GM18502 (cell line): ENCODE measurements at regions not wholly inside any gene's neighbourhood (a gene's known extent, or its start where the extent isn't known, plus 50 kb on each side); places are given as distances from the start of the nearest gene placed in this dataset.
"Not testable (repeated sequence)": the region's sequence is repeated elsewhere in the genome, so short reads cannot be mapped to it uniquely, and the experiment has no call there.

ENCODE experiments used
- ATAC-seq: cut with Tn5 transposase; IDR thresholded peaks from one replicate; pipeline ENCODE4 v1.9.1; 2021; ENCODE audit warnings: mild to moderate bottlenecking; ENCODE audit not compliant: unreplicated experiment, poor library complexity

DNA sequence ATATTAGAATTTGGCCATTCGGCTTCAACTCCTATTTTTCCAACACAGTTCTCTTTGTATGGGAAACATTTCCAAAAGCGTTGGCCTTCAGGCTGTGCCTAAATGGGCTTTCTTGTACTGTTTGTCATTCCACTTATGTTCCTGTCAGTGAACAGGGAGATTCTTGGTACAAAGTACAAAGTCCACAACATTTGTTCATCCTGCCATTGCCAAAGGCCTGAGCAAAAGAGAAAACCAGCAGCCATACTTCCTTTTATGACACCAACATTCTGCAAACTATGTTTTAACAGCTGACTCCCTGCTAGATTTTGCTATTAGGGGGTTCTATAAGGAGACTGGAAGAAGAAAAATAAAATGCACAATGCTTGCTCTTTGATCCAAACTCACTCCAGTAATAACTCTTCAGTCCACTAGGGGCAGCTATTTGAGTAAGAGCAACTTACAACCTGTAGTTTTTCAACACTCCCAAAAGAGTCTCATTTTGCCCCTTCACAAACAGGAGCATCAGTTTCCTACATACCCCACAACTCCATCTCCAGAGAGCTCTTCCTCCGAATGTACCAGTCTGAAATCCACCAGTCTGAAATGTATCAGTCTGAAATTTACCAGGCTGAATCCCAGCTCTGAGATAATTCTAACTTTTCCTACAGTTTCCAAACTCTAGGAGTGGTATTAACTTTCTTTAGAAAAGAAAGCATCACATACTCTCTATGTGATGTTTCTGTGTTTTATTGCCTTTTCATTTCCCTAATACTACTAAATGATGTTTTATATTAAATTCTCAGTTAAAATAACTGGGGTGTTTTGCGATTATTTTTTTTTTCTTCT, 693.8 kb downstream of the DNAH5 start:
- no peak for ATAC-seq

DNA sequence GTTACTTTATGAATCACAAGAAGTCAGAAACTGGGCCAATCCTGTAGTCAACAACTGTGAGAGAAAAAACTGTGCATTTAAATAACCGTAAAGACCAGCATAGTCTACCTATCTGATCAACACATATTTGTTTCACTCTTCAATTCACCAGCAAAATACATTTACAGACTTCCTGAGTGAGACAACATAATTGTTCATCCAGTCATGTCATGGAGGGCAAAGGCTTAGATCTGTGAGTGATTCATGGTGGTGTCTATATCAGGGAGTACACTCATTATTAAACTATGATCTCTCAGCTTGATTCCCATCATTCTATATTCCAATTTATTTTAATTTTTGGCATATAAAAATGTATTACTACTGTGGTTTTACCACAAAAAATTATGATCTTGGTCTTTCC, 694.6 kb downstream of the DNAH5 start:
- no peak for ATAC-seq

DNA sequence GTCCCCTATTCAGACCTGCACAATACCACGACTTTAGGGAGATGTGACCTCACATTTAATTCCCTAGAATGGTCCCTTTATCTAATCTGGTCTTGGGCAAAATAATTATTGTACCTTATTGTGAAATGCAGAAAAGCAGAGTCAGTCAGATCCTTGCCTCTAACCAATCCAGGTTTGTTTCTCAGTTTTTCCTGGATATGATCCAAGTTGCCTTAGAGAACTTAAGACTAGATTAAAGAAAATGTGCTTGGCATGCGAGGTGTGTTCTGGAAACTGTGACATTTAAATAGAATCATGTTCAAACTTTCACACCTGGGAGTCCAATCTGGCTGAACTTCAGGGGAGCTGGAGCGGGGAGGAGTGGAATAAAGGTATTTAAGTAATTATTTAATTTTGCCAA, 696.2 kb downstream of the DNAH5 start:
- ATAC-seq, result no peak

DNA sequence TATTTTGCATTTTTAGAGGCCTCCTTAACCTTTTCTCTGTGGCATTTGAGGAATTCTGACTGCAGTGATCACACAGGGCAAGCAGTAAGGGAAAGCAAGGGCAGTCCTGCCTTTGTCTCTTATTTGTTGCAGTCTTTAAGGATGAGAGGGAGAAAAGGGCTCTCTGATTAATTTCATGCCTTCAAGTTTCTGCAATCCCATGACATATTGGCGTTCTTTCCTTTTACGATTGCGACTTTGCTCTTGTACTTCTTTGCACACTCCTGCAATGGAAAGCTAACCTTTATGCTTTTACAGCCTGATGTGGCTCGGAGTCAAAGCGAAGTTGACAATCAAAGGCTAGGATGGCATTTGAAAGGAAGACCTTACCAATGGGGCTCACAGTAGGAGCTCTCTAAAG, 698.4 kb downstream of the DNAH5 start:
- no peak for ATAC-seq

DNA sequence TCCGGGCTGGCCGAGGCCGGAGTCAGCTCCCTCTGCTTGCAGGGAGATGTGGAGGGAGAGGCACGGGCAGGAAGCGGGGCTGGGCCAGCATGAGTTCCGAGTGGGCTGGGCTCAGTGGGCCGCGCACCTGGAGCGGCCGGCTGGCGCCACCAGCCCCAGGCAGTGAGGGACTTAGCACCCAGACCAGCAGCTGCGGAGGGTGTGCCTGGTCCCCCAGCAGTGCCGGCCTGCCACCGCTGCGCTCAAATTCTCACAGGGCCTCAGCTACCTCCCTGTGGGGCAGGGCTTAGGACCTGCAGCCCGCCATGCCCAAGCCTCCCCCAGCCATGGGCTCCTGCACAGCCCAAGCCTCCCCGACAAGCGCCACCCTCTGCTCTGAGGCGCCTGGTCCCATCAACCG, 700.3 kb downstream of the DNAH5 start:
- ATAC-seq, result no peak

DNA sequence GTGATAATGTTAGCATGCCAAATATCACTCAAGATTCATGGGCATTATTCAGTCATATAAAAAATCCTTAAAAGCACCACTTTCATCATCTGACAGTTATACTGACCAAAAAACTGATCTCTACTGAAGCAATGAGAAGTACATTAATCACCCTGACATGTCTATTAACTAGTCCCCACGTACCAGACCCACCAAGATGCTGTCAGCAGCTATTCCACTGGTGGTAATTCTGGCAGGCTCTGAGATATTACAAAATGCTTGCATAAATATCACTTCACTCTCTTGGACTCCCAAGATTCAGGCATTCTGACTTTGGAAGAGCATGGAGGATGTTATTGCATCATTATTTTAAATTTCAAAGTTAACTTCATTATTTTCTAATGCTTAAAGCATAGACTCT, 717.0 kb downstream of the DNAH5 start:
- no peak for ATAC-seq

DNA sequence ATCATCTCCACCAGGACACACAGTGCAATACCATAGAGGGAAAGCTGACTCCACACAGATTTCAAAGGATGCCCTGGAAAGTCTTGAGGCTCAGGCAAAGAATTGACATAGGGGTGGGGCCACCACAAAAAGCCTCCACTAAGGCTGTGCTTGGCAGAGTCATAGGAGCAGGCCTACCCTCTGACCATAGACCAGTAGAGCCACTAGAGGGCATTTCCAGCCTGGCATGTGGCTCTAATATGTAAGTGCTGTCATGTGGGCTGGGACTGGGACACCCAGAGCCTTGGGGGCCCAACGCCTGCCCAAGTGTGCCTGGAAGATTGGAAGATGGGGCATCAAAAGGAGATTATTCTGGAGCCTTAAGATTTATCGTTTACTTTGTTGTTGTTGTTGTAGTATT, 726.0 kb downstream of the DNAH5 start:
- no peak for ATAC-seq

DNA sequence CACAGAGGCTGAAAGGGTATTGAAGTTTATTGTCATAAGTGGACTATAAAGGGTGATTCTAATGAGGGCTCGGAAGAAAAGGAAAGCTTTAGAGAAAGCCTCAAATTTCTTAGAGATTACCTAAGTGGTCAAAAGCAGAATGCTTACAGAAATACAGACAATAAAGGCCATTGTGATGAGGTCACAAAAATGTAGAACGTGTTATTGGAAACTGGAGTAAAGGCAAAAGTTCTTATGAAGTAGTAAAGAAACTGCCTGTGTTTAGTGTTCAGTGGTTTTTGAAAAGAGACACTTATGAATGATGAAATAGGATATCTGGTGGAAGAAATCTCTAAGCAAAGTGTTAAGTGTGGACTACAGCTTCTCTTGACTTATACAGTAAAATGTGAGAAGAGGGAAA, 726.9 kb downstream of the DNAH5 start:
- ATAC-seq, result no peak

DNA sequence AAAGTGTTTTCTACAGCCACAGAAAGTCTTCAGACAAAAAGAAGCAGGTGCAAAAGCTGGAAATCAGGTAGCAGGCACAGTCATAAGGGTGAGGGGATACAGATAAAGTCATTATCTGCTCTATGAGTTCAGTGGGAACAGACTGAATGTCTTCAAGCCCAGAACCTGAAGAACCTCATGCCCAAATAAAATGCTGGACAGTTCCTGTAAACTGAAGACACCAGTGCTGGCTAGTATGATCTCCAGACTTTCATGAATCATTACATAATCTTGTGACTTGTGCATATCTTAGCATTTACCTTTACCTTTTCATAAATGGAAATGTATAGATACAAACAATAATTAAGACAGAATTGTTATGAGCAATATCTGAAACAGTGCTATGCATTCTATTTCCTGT, 728.7 kb downstream of the DNAH5 start:
- ATAC-seq, result no peak

DNA sequence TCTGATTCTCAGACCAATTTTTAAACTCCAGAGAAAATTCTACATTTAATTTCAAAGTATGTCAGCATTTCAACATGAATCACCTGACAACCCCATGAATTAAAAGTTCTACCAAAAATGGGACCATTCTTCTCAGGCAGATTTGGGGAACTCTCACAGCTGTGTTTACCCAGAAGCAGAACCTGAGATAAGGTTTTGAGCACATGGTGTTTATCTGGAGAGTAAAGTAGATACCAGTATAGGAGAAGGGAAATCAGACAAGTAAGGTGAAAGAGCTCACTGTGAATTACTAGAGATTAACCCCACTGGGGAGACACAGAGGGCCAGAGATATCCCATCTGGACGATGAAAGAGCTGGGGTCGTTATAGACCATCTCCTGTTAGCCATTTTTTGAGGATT, 729.1 kb downstream of the DNAH5 start:
- no peak for ATAC-seq

DNA sequence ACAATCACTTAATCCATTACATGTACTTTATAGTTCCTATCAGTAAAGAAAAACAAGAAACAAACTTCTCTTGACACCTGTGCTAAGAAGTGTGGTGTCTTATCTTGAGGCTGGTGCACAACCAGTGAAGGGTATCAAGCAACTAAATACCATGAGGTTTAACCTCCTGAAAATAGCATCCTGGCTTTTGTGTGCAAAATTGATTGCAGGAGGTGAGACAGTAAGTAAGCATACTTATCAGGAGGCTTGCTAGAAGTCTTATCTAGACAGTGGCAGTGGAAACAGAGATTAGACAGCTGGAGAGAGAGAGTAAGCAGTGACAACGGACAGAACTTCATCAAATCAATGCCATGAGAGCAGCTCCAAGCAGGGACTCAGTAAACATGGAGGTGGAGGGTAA, 730.3 kb downstream of the DNAH5 start:
- ATAC-seq, result no peak

DNA sequence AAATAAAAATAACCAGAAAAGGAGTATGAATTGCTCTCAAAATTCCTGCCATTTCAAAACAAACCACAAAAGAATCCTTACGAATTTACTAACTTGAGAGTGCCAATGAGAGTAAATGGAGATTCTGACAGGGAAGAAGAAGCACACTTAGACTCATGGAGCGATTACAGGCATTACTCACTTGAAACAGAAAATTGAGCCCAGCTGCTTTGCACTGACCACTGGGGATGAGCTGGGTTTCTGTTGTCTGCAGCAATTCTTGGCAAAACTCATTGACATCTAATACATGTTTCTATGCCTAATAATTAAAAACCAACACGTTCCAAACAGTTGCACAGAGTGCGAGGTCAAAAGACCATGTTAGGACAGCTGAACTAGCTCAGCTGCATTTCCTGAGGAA, 731.6 kb downstream of the DNAH5 start:
- ATAC-seq, result no peak

DNA sequence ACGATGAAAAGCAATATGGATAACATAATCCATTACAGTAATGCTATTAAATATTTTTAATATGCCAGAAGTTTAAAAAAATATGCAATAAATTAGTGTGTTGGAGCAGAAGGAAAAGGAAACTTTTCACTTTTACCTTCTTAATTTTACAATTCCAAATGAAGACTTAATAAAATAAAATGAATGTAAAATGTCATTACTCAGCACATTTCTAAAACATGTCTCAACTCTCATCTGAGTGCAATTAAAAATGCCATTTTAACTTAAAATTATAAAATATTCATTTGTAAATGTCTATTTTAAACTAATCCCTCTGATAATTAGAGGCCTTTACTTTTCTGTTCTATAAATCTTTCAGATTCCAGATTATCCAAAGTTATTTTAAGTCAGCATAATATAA, 733.4 kb downstream of the DNAH5 start:
- ATAC-seq, result no peak

DNA sequence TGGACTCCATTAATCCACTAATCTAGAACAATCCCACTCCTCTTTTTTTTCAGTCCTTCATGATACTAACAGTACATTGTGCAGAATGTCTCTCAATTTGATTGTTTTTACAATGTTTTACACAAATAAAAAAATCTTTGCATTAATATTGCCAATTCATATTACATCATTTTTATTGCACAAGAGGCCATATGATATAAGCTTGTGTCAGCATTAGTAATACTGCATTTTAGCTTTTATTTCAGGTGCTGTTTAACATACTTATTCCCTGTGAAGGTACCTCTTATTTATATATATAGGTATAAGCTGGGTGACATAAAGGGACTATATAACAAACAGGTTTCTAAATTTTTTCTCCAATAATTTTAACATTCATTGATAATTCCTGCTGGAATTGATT, 737.4 kb downstream of the DNAH5 start:
- no peak for ATAC-seq

DNA sequence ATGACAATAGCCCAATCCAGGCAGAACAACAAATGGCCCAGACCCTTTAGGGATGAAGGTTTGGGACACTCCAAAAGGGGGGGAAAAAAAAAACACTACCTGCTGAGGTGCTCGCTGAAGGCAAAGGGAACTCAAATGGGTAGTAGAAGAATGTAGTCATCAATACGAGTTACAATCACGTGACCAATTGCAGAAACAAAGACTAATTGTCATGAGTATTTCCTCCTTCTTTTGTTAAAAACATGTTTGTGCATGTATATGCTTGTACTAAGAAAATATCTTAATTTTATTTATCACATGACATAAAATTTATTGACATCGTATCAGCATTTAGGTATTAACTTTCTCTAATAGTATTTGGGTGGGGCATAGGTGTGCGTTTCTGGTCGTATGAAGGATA, 743.5 kb downstream of the DNAH5 start:
- no peak for ATAC-seq

DNA sequence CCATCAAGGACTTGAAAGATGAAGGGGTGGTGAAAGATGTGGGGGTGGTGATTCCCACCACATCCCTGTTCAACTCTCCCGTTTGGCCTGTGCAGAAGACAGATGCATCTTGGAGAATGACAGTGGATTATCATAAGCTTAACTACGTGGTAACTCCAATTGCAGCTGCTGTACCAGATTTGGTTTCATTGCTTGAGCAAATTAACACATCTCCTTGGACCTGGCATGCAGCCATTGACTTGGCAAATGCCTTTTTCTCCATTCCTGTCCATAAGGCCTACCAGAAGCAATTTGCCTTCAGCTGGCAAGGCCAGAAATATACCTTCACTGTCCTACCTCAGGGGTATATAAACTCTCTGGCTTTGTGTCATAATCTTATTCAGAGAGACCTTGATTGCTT, 746.3 kb downstream of the DNAH5 start:
- ATAC-seq, result not testable (repeated sequence)

DNA sequence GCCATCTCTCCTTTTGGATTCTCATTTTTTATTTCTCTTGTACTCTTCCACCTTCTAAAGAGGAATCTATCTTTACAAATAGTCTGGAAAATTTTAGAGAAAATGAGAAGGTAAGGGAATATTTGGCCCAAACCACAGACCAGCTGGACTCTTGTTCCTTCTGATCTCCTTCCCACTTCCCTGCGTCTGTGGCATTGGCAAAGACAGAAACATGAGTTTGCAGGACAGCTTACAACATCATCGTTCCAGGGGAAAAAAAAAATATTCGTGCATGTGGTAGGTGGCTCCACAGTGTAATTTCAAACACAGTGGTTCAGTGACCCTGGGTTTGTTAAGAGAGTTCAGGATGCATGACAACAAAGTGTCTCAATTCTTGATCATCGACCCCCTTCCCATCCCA, 755.0 kb downstream of the DNAH5 start:
- ATAC-seq, result no peak

DNA sequence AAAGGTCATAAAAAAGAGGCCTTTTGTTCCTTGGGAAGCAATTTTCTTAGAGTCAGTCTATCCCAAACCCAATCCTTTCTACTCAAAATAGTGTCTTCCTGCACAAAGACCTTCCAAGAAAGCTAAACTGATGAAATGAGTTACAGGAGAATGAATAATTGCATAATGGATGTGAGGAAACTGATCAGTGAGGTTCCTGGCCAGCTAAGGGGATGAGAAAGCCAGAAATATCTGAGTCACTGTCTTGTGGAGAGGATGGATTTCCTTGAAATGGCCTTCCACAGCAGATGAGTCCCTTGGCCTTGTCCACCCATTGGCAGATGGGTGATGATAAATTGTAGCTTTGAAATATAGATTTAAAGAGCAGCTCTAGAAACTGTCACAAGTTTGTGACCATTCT, 756.1 kb downstream of the DNAH5 start:
- no peak for ATAC-seq

DNA sequence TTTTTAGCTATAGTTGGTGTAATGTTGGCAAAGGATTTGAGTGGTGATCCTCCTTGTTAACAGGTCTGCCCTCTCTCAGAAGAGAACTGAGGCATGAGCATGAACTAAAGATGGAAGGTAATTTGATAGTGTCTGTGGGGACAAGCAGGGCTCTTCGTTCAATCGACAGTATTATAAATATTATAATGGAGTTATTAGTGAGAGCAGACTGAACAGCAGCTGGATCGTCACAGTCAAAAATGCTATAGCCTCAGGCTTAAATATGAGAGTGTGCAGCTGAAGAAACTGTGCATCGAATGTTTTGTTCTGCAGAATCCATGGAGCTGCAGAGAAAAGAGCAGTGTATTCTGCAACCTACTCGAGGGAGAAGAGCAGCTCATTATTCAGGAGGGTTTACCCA, 757.3 kb downstream of the DNAH5 start:
- no peak for ATAC-seq

DNA sequence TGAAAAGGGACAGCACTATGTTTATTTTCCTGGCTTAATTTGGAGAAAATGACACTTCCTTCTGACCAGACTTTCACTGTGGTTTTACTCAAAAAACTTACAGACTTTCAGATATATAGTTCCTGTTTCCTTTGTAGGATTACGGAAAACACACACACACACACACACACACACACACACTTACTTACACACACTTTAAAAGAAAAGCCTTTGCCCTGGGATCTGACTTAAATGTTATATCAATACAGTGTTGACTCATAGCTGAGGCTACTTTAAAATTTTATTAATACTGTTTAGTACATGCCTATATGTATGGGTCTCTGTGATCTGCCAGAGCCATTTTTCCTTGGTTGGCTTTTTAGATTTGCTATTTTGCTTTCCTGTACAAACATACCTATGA, 758.3 kb downstream of the DNAH5 start:
- no peak for ATAC-seq

DNA sequence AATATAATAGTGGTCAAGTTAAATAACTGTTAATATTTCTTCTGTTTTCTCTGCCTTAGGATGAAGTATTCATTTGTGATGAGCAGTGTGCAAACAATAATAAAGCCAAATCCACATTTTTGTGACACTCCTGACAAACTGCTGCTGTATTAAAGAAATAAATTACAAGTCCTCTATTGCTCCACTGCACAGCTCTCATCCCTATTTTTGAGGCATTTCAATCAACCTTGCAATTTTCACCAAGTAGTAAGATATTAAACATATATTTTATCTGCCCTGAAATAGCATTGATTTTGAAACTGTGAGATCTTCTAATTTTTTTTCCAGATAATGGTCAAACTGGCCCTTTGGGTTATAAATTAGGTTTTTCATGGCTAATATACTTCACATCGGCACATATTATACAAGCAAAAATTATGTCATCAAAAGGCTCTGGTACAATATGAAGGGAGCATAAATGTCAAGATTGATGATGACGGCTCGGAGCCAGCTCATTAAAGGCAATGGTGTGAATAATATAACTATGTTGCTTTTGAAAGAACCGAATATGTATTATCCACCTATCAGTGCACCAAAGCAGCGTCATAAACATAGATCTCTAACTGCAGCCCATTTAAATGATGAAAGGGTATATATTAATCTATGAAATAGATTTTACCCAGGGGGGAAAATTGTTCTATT, 764.9 kb downstream of the DNAH5 start:
- no peak for ATAC-seq

DNA sequence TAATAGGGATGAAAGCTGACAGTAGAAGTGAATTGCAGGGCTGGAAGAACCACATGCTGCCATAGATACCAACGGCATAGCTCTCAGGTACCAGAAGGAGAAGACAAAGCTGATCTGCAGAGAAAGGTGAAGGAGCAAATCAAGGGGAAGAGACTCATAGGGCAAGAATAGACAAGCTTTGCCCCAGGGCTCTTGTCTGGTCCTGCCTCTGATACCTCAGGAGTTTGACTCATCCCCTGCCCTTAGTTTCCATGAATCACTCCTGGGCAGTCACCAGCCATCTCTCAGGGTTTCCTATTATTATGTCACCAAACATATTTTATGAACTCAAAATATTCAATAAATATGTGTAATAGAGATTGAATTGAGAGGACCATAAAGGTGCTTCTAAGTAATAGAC, 800.9 kb downstream of the DNAH5 start:
- ATAC-seq, result no peak
